ENCODE measurements at regions not wholly inside any gene's neighbourhood (a gene's known extent, or its start where the extent isn't known, plus 50 kb on each side); places are given as distances from the start of the nearest gene placed in this dataset.

GRCh38 chr6:164291224-164291623 is 876.7 kb downstream of the QKI start:
- TF ChIP-seq CTBP1 (IDR thresholded peaks at IDR 0.05; ENCODE audit: borderline replicate concordance) = no peak
- no peak for TF ChIP-seq ZNF384 (IDR thresholded peaks at IDR 0.05)

Measured in HEK293T (cell line).